ENCODE measurements at regions not wholly inside any gene's neighbourhood (a gene's known extent, or its start where the extent isn't known, plus 50 kb on each side); places are given as distances from the start of the nearest gene placed in this dataset.

DNA sequence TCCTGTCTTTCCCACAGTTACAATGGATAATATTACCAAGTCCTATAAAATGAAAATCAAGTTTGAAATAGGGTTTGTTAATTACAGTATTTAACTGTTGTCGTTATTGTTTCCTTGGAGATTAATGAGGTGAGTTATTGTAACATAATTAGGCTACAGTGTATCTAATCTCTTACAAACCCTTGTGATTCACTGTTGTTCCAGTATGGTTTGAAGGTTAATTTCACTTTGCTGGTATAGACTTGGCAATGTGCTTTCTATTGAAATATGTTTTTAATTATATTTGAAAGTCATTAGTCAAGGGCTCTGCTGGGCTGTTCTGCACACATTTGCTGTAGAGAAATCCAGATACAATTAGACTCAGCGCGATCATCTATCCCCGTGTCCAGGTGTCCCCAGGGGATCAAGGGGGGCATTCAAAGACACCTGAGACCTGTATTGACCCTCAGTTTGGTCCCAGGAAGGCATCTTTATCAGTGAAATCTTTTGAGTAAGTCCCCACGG lies 624.6 kb upstream of the EEF2KMT start:
- TF ChIP-seq, protein P1, sequence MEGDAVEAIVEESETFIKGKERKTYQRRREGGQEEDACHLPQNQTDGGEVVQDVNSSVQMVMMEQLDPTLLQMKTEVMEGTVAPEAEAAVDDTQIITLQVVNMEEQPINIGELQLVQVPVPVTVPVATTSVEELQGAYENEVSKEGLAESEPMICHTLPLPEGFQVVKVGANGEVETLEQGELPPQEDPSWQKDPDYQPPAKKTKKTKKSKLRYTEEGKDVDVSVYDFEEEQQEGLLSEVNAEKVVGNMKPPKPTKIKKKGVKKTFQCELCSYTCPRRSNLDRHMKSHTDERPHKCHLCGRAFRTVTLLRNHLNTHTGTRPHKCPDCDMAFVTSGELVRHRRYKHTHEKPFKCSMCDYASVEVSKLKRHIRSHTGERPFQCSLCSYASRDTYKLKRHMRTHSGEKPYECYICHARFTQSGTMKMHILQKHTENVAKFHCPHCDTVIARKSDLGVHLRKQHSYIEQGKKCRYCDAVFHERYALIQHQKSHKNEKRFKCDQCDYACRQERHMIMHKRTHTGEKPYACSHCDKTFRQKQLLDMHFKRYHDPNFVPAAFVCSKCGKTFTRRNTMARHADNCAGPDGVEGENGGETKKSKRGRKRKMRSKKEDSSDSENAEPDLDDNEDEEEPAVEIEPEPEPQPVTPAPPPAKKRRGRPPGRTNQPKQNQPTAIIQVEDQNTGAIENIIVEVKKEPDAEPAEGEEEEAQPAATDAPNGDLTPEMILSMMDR (IDR thresholded peaks at IDR 0.05), result no peak
- TF ChIP-seq POLR2A (IDR thresholded peaks at IDR 0.05), result no peak

Measured in uterus (tissue), 2 donors.